Spleen (tissue), 7 donors: ENCODE measurements at regions not wholly inside any gene's neighbourhood (a gene's known extent, or its start where the extent isn't known, plus 50 kb on each side); places are given as distances from the start of the nearest gene placed in this dataset.

ENCODE experiments used
- CTCF ChIP-seq, 11 experiments: fragments of 200-600 bp in 7 of 11; fragments of 450-650 bp in 4 of 11; sonication (generic) in 4 of 11; IDR thresholded peaks in 8 of 11; conservative IDR thresholded peaks in 3 of 11; 1 replicate in 7 of 11; 2 replicates in 4 of 11; pipeline versions ENCODE4 v1.4.0 to v1.8.0; 2016 to 2021; ENCODE audit warnings: antibody characterized with exemption in 11 of 11, inconsistent platforms in 4 of 11, mild to moderate bottlenecking in 1 of 11
- POLR2A ChIP-seq, 3 donors: fragments of 450-650 bp; IDR thresholded peaks; one replicate each; pipeline ENCODE4 v1.5.1; 2017; ENCODE audit warnings: antibody characterized with exemption in 3 of 3, mild to moderate bottlenecking in 1 of 3
- donor health status: DM: no; HTN: no; CAD: no; lungs with moderate emphysema.
- donor health status: DM: no; HTN: no; CAD: no.
- donor health status: DM: no; HTN: no; CAD: no.

GRCh38 chr16:64459402-64459801 is 662.5 kb downstream of the CDH11 start:
- TF ChIP-seq CTCF (IDR thresholded peaks at IDR 0.05 in 8 of 11, conservative IDR thresholded peaks at IDR 0.05 in 3 of 11) (no peak), POLR2A (IDR thresholded peaks at IDR 0.05) (no peak)
